Panc1 (cell line): ENCODE measurements at regions not wholly inside any gene's neighbourhood (a gene's known extent, or its start where the extent isn't known, plus 50 kb on each side); places are given as distances from the start of the nearest gene placed in this dataset.

Experiments
- ATAC-seq: fragments of 200-7000 bp; cut with Tn5 transposase; 2 replicates; pipeline ENCODE4 v1.9.1; 2020; ENCODE audit warnings: mild to moderate bottlenecking, moderate library complexity
- BruUV-seq: library from RNA; stranded (reverse); fragments of 400-500 nt; replicated peaks from 2 replicates; lab custom pipeline; 2021; lab: Mats Ljungman, UMichigan
- CTCF ChIA-PET: fragments of 300-600 bp; sonication (Branson Sonifier 250); formaldehyde crosslinking; loops from one replicate; lab custom pipeline; 2022; ENCODE audit warnings: antibody characterized with exemption; lab: Charles Lee
- POLR2A ChIA-PET: fragments of 300-600 bp; sonication (Branson Sonifier 250); formaldehyde crosslinking; loops from one replicate; lab custom pipeline; 2022; ENCODE audit warnings: antibody characterized with exemption; lab: Charles Lee
- DNase-seq: peaks from one replicate; pipeline ENCODE4 v3.0.0-alpha.2; 2010; ENCODE audit warnings: low read depth, low spot score
- H3K27ac ChIP-seq: 2 replicates; pipeline ENCODE4 v1.5.1; 2011; ENCODE audit warnings: mild to moderate bottlenecking, low read length, inconsistent platforms
- H3K27me3 ChIP-seq: fragments of 200-500 bp; sonication (Bioruptor generic); 2 replicates; pipeline ENCODE4 v1.6.0; 2014; ENCODE audit warnings: low read length, inconsistent platforms; ENCODE audit not compliant: control insufficient read depth, insufficient read depth
- H3K36me3 ChIP-seq: fragments of 200-500 bp; sonication (Bioruptor generic); 2 replicates; pipeline ENCODE4 v1.5.1; 2014; ENCODE audit warnings: inconsistent platforms, mild to moderate bottlenecking, low read length, moderate library complexity; ENCODE audit not compliant: control insufficient read depth, insufficient read depth
- H3K4me1 ChIP-seq: 2 replicates; pipeline ENCODE4 v1.5.1; 2011; ENCODE audit warnings: inconsistent platforms, mild to moderate bottlenecking, low read length, moderate library complexity; ENCODE audit not compliant: control insufficient read depth, insufficient read depth
- H3K4me3 ChIP-seq, 2 experiments: 2 replicates each; pipeline ENCODE4 v1.5.1; 2011 to 2012; ENCODE audit warnings: low read depth in 2 of 2, low read length in 2 of 2, mild to moderate bottlenecking in 2 of 2, inconsistent platforms in 1 of 2, moderate library complexity in 1 of 2
- H3K9me3 ChIP-seq: fragments of 200-500 bp; sonication (Bioruptor generic); 2 replicates; pipeline ENCODE4 v1.5.1; 2014; ENCODE audit warnings: low read depth, mild to moderate bottlenecking, inconsistent platforms, low read length, moderate library complexity; ENCODE audit not compliant: control insufficient read depth, insufficient read depth
- POLR2AphosphoS5 ChIP-seq: IDR thresholded peaks from 2 replicates; pipeline ENCODE4 v1.6.1; 2012; ENCODE audit warnings: mild to moderate bottlenecking, low read depth, low read length, moderate library complexity
- SIN3A ChIP-seq: IDR thresholded peaks from 2 replicates; pipeline ENCODE4 v1.6.1; 2012; ENCODE audit warnings: low read depth, mild to moderate bottlenecking, low read length, moderate library complexity, borderline replicate concordance; ENCODE audit not compliant: insufficient read depth
- TCF7L2 ChIP-seq: IDR thresholded peaks from 2 replicates; pipeline ENCODE4 v1.6.1; 2011; ENCODE audit warnings: mild to moderate bottlenecking, low read depth, low read length, inconsistent platforms
- in situ Hi-C: cut with HindIII; loops from 2 replicates; pipeline ENCODE4 v1.10.0; 2016; ENCODE audit warnings: low sequenced_read_pairs, low pct_unique_long_range_greater_than_20kb
- intact Hi-C: fragments of 100-400 bp; cut with micrococcal nuclease; formaldehyde crosslinking; loops from one replicate; pipeline ENCODE4 v1.10.0; 2022; ENCODE audit not compliant: unreplicated experiment
- TF ChIP-seq, protein P1 (sequence below), 2 experiments: IDR thresholded peaks; 2 replicates each; pipeline ENCODE4 v1.6.1; 2011 to 2012; ENCODE audit warnings: low read depth in 2 of 2, control low read depth in 1 of 2, low read length in 1 of 2, mild to moderate bottlenecking in 1 of 2, moderate library complexity in 1 of 2; ENCODE audit not compliant: insufficient read depth in 1 of 2
- TF ChIP-seq, protein P2 (sequence below): fragments of 450-650 bp; IDR thresholded peaks from 2 replicates; pipeline ENCODE4 v1.5.1; 2017; ENCODE audit warnings: mild to moderate bottlenecking

DNA sequence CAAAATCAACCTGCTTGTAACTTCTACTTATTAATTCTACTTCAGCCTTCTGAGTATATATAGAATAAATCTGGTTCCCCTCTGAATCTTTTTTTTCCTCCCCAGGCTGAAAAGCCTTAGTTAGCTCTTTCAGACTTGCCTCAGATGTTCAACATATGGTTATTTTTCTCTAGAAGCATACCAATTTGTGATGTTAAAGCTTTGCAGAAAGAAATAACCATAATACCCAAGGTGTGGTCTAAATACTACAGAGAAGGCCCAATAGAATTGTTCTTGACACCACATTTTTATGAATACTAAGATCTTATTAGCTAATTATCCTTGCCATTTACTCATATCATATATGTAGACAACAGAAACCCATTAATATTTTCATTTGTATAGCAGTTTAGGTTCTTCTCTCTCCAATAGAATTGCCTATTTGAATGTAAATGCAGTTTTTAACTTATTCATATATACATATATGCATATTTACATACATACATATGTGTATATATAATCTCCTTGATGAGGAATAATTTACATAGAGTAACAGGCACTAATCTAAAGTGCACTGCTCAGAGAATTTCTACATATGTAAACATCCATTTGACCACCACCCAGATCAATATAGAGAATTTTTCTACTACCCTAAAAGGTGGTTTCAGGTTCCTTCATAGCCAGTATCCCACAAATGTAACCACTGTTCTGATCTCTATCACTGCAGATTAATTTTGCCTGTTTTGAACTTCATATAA is 175.2 kb upstream of the IVNS1ABP start:
- POLR2A ChIA-PET: no interaction called here

DNA sequence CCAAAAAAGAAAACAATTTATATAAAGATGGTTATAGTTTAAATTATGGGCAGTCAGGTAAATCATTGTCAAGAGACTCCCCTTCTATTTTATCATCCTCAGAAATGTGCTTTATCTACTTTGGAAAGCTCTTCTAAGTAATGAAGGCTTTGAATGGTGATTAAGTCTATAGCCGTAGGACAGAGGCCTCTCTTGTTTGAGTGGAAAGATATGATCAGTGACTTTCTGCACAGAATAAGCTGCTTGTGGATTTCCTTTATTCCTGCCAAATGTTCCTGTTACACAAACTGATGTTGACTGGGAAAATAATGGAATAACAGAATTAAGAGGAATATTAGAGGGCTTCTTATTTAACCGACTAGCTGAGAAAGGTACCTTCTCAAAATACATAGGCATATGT is 174.6 kb upstream of the IVNS1ABP start:
- ChIA-PET POLR2A (no interaction called here), CTCF (no interaction called here)
- Histone ChIP-seq H3K27me3 (no peaks in the 10 kb centered on the region), H3K4me1 (no peaks in the 10 kb centered on the region; the same call in 1 of the 2 replicates), H3K36me3 (no peaks in the 10 kb centered on the region), H3K9me3 (no peaks in the 10 kb centered on the region), H3K4me3 (no peak overlapping the region), H3K27ac (no peak overlapping the region)
- intact Hi-C loops: no loop called here
- DNase-seq (no peak), ATAC-seq (no peak)
- no TSS peak for BruUV-seq
- TF ChIP-seq TCF7L2 (peak; percentile 19; the same call in 1 of the 2 replicates), SIN3A (no peak)
- in situ Hi-C loops: no loop called here

More for the DNA sequence above, 175.2 kb upstream of the IVNS1ABP start:
- H3K27ac ChIP-seq: no peak overlapping the region
- CTCF ChIA-PET: interaction anchor here (0.5 kb wide), 1 partner anchor 88 kb away, joined by 3 read pairs; no protein-coding TSS in a partner anchor
- no peaks in the 10 kb centered on the region for H3K9me3 ChIP-seq
- no peak for ATAC-seq
- no peaks in the 10 kb centered on the region; the same call in 1 of the 2 replicates for H3K4me1 ChIP-seq
- in situ Hi-C loops: no loop called here
- TF ChIP-seq, protein P1, sequence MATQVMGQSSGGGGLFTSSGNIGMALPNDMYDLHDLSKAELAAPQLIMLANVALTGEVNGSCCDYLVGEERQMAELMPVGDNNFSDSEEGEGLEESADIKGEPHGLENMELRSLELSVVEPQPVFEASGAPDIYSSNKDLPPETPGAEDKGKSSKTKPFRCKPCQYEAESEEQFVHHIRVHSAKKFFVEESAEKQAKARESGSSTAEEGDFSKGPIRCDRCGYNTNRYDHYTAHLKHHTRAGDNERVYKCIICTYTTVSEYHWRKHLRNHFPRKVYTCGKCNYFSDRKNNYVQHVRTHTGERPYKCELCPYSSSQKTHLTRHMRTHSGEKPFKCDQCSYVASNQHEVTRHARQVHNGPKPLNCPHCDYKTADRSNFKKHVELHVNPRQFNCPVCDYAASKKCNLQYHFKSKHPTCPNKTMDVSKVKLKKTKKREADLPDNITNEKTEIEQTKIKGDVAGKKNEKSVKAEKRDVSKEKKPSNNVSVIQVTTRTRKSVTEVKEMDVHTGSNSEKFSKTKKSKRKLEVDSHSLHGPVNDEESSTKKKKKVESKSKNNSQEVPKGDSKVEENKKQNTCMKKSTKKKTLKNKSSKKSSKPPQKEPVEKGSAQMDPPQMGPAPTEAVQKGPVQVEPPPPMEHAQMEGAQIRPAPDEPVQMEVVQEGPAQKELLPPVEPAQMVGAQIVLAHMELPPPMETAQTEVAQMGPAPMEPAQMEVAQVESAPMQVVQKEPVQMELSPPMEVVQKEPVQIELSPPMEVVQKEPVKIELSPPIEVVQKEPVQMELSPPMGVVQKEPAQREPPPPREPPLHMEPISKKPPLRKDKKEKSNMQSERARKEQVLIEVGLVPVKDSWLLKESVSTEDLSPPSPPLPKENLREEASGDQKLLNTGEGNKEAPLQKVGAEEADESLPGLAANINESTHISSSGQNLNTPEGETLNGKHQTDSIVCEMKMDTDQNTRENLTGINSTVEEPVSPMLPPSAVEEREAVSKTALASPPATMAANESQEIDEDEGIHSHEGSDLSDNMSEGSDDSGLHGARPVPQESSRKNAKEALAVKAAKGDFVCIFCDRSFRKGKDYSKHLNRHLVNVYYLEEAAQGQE (IDR thresholded peaks at IDR 0.05; ENCODE audit: insufficient read depth in 1 of 2, low read depth in 2 of 2, low read length in 1 of 2): no peak
- TF ChIP-seq, protein P2, sequence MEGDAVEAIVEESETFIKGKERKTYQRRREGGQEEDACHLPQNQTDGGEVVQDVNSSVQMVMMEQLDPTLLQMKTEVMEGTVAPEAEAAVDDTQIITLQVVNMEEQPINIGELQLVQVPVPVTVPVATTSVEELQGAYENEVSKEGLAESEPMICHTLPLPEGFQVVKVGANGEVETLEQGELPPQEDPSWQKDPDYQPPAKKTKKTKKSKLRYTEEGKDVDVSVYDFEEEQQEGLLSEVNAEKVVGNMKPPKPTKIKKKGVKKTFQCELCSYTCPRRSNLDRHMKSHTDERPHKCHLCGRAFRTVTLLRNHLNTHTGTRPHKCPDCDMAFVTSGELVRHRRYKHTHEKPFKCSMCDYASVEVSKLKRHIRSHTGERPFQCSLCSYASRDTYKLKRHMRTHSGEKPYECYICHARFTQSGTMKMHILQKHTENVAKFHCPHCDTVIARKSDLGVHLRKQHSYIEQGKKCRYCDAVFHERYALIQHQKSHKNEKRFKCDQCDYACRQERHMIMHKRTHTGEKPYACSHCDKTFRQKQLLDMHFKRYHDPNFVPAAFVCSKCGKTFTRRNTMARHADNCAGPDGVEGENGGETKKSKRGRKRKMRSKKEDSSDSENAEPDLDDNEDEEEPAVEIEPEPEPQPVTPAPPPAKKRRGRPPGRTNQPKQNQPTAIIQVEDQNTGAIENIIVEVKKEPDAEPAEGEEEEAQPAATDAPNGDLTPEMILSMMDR: no peak
- no peak for TF ChIP-seq TCF7L2
- no peak for TF ChIP-seq POLR2AphosphoS5
- TF ChIP-seq SIN3A: no peak
- no peak for DNase-seq
- BruUV-seq: no TSS peak
- H3K4me3 ChIP-seq: no peak overlapping the region
- intact Hi-C loops: no loop called here
- H3K27me3 ChIP-seq: no peaks in the 10 kb centered on the region
- no peaks in the 10 kb centered on the region for H3K36me3 ChIP-seq

DNA sequence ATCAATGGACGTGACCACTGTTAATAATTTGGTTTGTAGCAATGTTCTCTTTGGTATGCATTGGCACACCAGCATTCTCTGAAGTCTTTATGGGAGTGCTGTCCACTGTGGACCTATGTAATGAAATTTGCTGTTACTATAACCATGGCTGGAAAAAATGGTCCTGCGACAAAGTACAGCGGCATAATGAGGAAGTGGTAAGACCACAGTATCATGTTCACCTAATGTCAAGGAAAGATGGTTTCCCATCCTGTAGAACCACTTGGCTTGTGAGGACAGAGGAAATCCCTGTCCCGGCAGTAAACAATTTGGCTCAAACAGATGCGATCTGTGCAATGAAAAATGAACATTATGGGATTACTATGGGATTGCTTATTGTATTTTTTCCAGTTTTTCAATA is 173.9 kb upstream of the IVNS1ABP start:
- intact Hi-C loops (no loop called here), in situ Hi-C loops (no loop called here)
- Histone ChIP-seq H3K4me1 (no peaks in the 10 kb centered on the region; the same call in 1 of the 2 replicates), H3K27me3 (no peaks in the 10 kb centered on the region), H3K9me3 (no peaks in the 10 kb centered on the region), H3K4me3 (no peak overlapping the region), H3K36me3 (no peaks in the 10 kb centered on the region), H3K27ac (peak overlapping the region; percentile 1; the same call in 1 of the 2 replicates)
- TF ChIP-seq TCF7L2: no peak
- TF ChIP-seq SIN3A: no peak
- no peak for TF ChIP-seq POLR2AphosphoS5
- TF ChIP-seq, protein P2: no peak
- TF ChIP-seq, protein P1 (IDR thresholded peaks at IDR 0.05; ENCODE audit: insufficient read depth in 1 of 2, low read depth in 2 of 2, low read length in 1 of 2): no peak
- DNase-seq: no peak
- ChIA-PET CTCF (no interaction called here), POLR2A (no interaction called here)
- no TSS peak for BruUV-seq
- ATAC-seq: no peak
